ENCODE measurements at regions not wholly inside any gene's neighbourhood (a gene's known extent, or its start where the extent isn't known, plus 50 kb on each side); places are given as distances from the start of the nearest gene placed in this dataset.

- no peak for FAIRE-seq
These were observed 54.8 kb upstream of the KCNG1 start for GRCh38 chr20:51077686-51078060.

GRCh38 chr20:51076786-51077685 is 54.1 kb upstream of the KCNG1 start:
- Histone ChIP-seq H3K27ac (ENCODE audit: control insufficient read depth, insufficient read depth, low read length) (no peak overlapping the region), H3K9me3 (ENCODE audit: control insufficient read depth, low read depth, low read length) (no peaks in the 10 kb centered on the region), H2AFZ (ENCODE audit: control insufficient read depth, low read length) (no peak overlapping the region), H3K4me3 (ENCODE audit: control insufficient read depth in 2 of 3, extremely low read depth in 1 of 3, insufficient read depth in 2 of 3, low read depth in 1 of 3, low read length in 3 of 3) (no peak overlapping the region), H3K4me2 (ENCODE audit: control insufficient read depth, extremely low read depth, insufficient read depth, low read depth, low read length) (no peak overlapping the region), H3K36me3 (ENCODE audit: control insufficient read depth in 2 of 2, extremely low read depth in 1 of 2, insufficient read depth in 2 of 2, low read length in 2 of 2) (no peaks in the 10 kb centered on the region), H3K9me1 (ENCODE audit: control insufficient read depth, extremely low read depth, insufficient read depth, low read length) (no peaks in the 10 kb centered on the region), H3K79me2 (ENCODE audit: control insufficient read depth, insufficient read depth, low read length) (no peaks in the 10 kb centered on the region), H3K27me3 (ENCODE audit: control insufficient read depth, extremely low read depth, insufficient read depth, low read length) (peaks cover 21% of the 10 kb centered on the region), H3K4me1 (ENCODE audit: control insufficient read depth, extremely low read depth, insufficient read depth, low read length) (no peaks in the 10 kb centered on the region), H4K20me1 (ENCODE audit: control insufficient read depth, extremely low read depth, insufficient read depth, low read length) (no peaks in the 10 kb centered on the region), H3K9ac (ENCODE audit: control insufficient read depth, extremely low read depth, insufficient read depth, low read length) (no peak overlapping the region)
- FAIRE-seq (no peak), DNase-seq (ENCODE audit: low read depth, low spot score) (no peak)
- dilution Hi-C loops (cut with MboI; ENCODE audit: extremely low pct_ligation_motif_present, low sequenced_read_pairs) = no loop called here
- no peak for TF ChIP-seq EZH2 (IDR thresholded peaks at IDR 0.05; ENCODE audit: low read length)
- TF ChIP-seq CTCF (optimal IDR thresholded peaks at IDR 0.05 in 1 of 3, IDR thresholded peaks at IDR 0.05 in 1 of 3, conservative IDR thresholded peaks at IDR 0.05 in 1 of 3; ENCODE audit: extremely low read depth in 1 of 3, insufficient read depth in 2 of 3, low read length in 3 of 3) = no peak

More at GRCh38 chr20:51077686-51078060, 54.8 kb upstream of the KCNG1 start:
- no peaks in the 10 kb centered on the region for H3K9me1 ChIP-seq (ENCODE audit: control insufficient read depth, extremely low read depth, insufficient read depth, low read length)
- H4K20me1 ChIP-seq (ENCODE audit: control insufficient read depth, extremely low read depth, insufficient read depth, low read length) = no peaks in the 10 kb centered on the region
- no peaks in the 10 kb centered on the region for H3K36me3 ChIP-seq (ENCODE audit: control insufficient read depth in 2 of 2, extremely low read depth in 1 of 2, insufficient read depth in 2 of 2, low read length in 2 of 2)
- TF ChIP-seq CTCF (optimal IDR thresholded peaks at IDR 0.05 in 1 of 3, IDR thresholded peaks at IDR 0.05 in 1 of 3, conservative IDR thresholded peaks at IDR 0.05 in 1 of 3; ENCODE audit: extremely low read depth in 1 of 3, insufficient read depth in 2 of 3, low read length in 3 of 3) = no peak
- no peak for TF ChIP-seq EZH2 (IDR thresholded peaks at IDR 0.05; ENCODE audit: low read length)
- H3K27me3 ChIP-seq (ENCODE audit: control insufficient read depth, extremely low read depth, insufficient read depth, low read length) = peaks cover 23% of the 10 kb centered on the region
- H3K4me3 ChIP-seq (ENCODE audit: control insufficient read depth in 2 of 3, extremely low read depth in 1 of 3, insufficient read depth in 2 of 3, low read depth in 1 of 3, low read length in 3 of 3) = no peak overlapping the region
- no peaks in the 10 kb centered on the region for H3K4me1 ChIP-seq (ENCODE audit: control insufficient read depth, extremely low read depth, insufficient read depth, low read length)
- H3K27ac ChIP-seq (ENCODE audit: control insufficient read depth, insufficient read depth, low read length) = no peak overlapping the region
- H3K9ac ChIP-seq (ENCODE audit: control insufficient read depth, extremely low read depth, insufficient read depth, low read length) = no peak overlapping the region
- no peak overlapping the region for H2AFZ ChIP-seq (ENCODE audit: control insufficient read depth, low read length)
- H3K9me3 ChIP-seq (ENCODE audit: control insufficient read depth, low read depth, low read length) = no peaks in the 10 kb centered on the region
- DNase-seq (ENCODE audit: low read depth, low spot score) = no peak
- H3K79me2 ChIP-seq (ENCODE audit: control insufficient read depth, insufficient read depth, low read length) = no peaks in the 10 kb centered on the region
- dilution Hi-C loops (cut with MboI; ENCODE audit: extremely low pct_ligation_motif_present, low sequenced_read_pairs) = no loop called here
- H3K4me2 ChIP-seq (ENCODE audit: control insufficient read depth, extremely low read depth, insufficient read depth, low read depth, low read length) = no peak overlapping the region
